ENCODE measurements at regions not wholly inside any gene's neighbourhood (a gene's known extent, or its start where the extent isn't known, plus 50 kb on each side); places are given as distances from the start of the nearest gene placed in this dataset.

GRCh38 chr2:187215532-187216240 is 232.4 kb downstream of the CALCRL start:
- FAIRE-seq: no peak
- Histone ChIP-seq H4K20me1 (ENCODE audit: control insufficient read depth, insufficient read depth) (no peaks in the 10 kb centered on the region), H3K27ac (ENCODE audit: control insufficient read depth, insufficient read depth) (no peak overlapping the region), H3K9ac (ENCODE audit: control insufficient read depth, insufficient read depth, low read length) (no peak overlapping the region), H3K27me3 (replicated peaks in 1 of 2; ENCODE audit: control insufficient read depth in 2 of 2, insufficient read depth in 2 of 2, low read length in 1 of 2) (no peaks in the 10 kb centered on the region), H3K4me1 (ENCODE audit: control insufficient read depth, insufficient read depth, low read length) (no peaks in the 10 kb centered on the region), H3K79me2 (ENCODE audit: control insufficient read depth, insufficient read depth, low read length) (no peaks in the 10 kb centered on the region), H3K9me3 (replicated peaks; ENCODE audit: control insufficient read depth, insufficient read depth, low read length) (no peaks in the 10 kb centered on the region), H3K4me3 (no peak overlapping the region), H3K4me2 (ENCODE audit: control insufficient read depth, insufficient read depth) (no peak overlapping the region), H2AFZ (ENCODE audit: control insufficient read depth, low read depth, low read length) (no peak overlapping the region), H3K36me3 (ENCODE audit: control insufficient read depth in 2 of 2, insufficient read depth in 2 of 2, low read length in 1 of 2) (no peaks in the 10 kb centered on the region)
- BruUV-seq (replicated peaks): no TSS peak
- intact Hi-C loops (cut with micrococcal nuclease; ENCODE audit: unreplicated experiment): no loop called here
- ChIA-PET POLR2A (no interaction called here), CTCF (no interaction called here), SMC1A (ENCODE audit: uncharacterized antibody, unreplicated experiment) (interaction anchor here (0.6 to 1.2 kb wide), 2 partner anchors 26 to 190 kb away, joined by 3 to 4 read pairs; no protein-coding TSS in a partner anchor), RAD21 (ENCODE audit: unreplicated experiment) (no interaction called here)
- 60% methylated on average over 1 of the region's 1 CpG for WGBS (ENCODE audit: insufficient coverage, insufficient replicate concordance, low lambda C conversion rate, missing lambda C conversion rate)
- in situ Hi-C loops (cut with MboI): no loop called here
- ATAC-seq: peak; percentile 31; the same call in 2 of the 3 replicates
- TF ChIP-seq, protein P1, sequence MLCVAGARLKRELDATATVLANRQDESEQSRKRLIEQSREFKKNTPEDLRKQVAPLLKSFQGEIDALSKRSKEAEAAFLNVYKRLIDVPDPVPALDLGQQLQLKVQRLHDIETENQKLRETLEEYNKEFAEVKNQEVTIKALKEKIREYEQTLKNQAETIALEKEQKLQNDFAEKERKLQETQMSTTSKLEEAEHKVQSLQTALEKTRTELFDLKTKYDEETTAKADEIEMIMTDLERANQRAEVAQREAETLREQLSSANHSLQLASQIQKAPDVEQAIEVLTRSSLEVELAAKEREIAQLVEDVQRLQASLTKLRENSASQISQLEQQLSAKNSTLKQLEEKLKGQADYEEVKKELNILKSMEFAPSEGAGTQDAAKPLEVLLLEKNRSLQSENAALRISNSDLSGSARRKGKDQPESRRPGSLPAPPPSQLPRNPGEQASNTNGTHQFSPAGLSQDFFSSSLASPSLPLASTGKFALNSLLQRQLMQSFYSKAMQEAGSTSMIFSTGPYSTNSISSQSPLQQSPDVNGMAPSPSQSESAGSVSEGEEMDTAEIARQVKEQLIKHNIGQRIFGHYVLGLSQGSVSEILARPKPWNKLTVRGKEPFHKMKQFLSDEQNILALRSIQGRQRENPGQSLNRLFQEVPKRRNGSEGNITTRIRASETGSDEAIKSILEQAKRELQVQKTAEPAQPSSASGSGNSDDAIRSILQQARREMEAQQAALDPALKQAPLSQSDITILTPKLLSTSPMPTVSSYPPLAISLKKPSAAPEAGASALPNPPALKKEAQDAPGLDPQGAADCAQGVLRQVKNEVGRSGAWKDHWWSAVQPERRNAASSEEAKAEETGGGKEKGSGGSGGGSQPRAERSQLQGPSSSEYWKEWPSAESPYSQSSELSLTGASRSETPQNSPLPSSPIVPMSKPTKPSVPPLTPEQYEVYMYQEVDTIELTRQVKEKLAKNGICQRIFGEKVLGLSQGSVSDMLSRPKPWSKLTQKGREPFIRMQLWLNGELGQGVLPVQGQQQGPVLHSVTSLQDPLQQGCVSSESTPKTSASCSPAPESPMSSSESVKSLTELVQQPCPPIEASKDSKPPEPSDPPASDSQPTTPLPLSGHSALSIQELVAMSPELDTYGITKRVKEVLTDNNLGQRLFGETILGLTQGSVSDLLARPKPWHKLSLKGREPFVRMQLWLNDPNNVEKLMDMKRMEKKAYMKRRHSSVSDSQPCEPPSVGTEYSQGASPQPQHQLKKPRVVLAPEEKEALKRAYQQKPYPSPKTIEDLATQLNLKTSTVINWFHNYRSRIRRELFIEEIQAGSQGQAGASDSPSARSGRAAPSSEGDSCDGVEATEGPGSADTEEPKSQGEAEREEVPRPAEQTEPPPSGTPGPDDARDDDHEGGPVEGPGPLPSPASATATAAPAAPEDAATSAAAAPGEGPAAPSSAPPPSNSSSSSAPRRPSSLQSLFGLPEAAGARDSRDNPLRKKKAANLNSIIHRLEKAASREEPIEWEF (IDR thresholded peaks at IDR 0.05; ENCODE audit: insufficient replicate concordance, low read depth, low read length): no peak
- TF ChIP-seq, protein P2, sequence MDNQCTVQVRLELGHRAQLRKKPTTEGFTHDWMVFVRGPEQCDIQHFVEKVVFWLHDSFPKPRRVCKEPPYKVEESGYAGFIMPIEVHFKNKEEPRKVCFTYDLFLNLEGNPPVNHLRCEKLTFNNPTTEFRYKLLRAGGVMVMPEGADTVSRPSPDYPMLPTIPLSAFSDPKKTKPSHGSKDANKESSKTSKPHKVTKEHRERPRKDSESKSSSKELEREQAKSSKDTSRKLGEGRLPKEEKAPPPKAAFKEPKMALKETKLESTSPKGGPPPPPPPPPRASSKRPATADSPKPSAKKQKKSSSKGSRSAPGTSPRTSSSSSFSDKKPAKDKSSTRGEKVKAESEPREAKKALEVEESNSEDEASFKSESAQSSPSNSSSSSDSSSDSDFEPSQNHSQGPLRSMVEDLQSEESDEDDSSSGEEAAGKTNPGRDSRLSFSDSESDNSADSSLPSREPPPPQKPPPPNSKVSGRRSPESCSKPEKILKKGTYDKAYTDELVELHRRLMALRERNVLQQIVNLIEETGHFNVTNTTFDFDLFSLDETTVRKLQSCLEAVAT (IDR thresholded peaks at IDR 0.05): no peak
- TF ChIP-seq NR2F1 (conservative IDR thresholded peaks at IDR 0.05) (no peak), NR2C2 (IDR thresholded peaks at IDR 0.05; ENCODE audit: borderline replicate concordance, control insufficient read depth, insufficient read length, low read depth) (no peak), WRNIP1 (IDR thresholded peaks at IDR 0.05; ENCODE audit: borderline replicate concordance, low read depth, low read length) (no peak), BCL11A (IDR thresholded peaks at IDR 0.05; ENCODE audit: low read depth, low read length) (no peak), SIN3A (IDR thresholded peaks at IDR 0.05; ENCODE audit: low read depth, low read length) (no peak), MXI1 (IDR thresholded peaks at IDR 0.05; ENCODE audit: low read depth, low read length) (no peak)
- TF ChIP-seq, protein P3, sequence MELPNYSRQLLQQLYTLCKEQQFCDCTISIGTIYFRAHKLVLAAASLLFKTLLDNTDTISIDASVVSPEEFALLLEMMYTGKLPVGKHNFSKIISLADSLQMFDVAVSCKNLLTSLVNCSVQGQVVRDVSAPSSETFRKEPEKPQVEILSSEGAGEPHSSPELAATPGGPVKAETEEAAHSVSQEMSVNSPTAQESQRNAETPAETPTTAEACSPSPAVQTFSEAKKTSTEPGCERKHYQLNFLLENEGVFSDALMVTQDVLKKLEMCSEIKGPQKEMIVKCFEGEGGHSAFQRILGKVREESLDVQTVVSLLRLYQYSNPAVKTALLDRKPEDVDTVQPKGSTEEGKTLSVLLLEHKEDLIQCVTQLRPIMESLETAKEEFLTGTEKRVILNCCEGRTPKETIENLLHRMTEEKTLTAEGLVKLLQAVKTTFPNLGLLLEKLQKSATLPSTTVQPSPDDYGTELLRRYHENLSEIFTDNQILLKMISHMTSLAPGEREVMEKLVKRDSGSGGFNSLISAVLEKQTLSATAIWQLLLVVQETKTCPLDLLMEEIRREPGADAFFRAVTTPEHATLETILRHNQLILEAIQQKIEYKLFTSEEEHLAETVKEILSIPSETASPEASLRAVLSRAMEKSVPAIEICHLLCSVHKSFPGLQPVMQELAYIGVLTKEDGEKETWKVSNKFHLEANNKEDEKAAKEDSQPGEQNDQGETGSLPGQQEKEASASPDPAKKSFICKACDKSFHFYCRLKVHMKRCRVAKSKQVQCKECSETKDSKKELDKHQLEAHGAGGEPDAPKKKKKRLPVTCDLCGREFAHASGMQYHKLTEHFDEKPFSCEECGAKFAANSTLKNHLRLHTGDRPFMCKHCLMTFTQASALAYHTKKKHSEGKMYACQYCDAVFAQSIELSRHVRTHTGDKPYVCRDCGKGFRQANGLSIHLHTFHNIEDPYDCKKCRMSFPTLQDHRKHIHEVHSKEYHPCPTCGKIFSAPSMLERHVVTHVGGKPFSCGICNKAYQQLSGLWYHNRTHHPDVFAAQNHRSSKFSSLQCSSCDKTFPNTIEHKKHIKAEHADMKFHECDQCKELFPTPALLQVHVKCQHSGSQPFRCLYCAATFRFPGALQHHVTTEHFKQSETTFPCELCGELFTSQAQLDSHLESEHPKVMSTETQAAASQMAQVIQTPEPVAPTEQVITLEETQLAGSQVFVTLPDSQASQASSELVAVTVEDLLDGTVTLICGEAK (IDR thresholded peaks at IDR 0.05; ENCODE audit: borderline replicate concordance): no peak
- no peak for DNase-seq (ENCODE audit: low read depth, low spot score)

All from GM12878 (cell line).